ENCODE measurements at regions not wholly inside any gene's neighbourhood (a gene's known extent, or its start where the extent isn't known, plus 50 kb on each side); places are given as distances from the start of the nearest gene placed in this dataset.

GRCh38 chr12:90008277-90008676 lies 299.6 kb upstream of the ATP2B1 start:
- H3K36me3 ChIP-seq (ENCODE audit: control insufficient read depth in 1 of 2, insufficient read depth in 2 of 2, low read length in 1 of 2): no peaks in the 10 kb centered on the region
- WGBS, 2 donors: 75 to 86% methylated on average over 3 of the region's 3 CpGs
- DNase-seq: no peak
- no peaks in the 10 kb centered on the region for H3K9me3 ChIP-seq (ENCODE audit: control insufficient read depth, low read length)
- ATAC-seq (ENCODE audit: low FRiP score): no peak
- no peak overlapping the region for H3K4me3 ChIP-seq (ENCODE audit: low read length in 2 of 2)
- H3K27ac ChIP-seq (ENCODE audit: low read depth in 1 of 2, low read length in 2 of 2): no peak overlapping the region
- H3K27me3 ChIP-seq (ENCODE audit: control insufficient read depth in 1 of 2, insufficient read depth in 2 of 2, low read length in 1 of 2): no peaks in the 10 kb centered on the region
- H3K4me1 ChIP-seq (ENCODE audit: control insufficient read depth in 1 of 2, insufficient read depth in 2 of 2, low read length in 2 of 2): no peaks in the 10 kb centered on the region
- intact Hi-C loops (cut with DNase I): no loop called here

- 80 to 87% methylated on average over 5 of the region's 5 CpGs for WGBS, 2 donors
- H3K9me3 ChIP-seq (ENCODE audit: control insufficient read depth, low read length): no peaks in the 10 kb centered on the region
- H3K4me3 ChIP-seq (ENCODE audit: low read length in 2 of 2): no peak overlapping the region
- no peak overlapping the region for H3K27ac ChIP-seq (ENCODE audit: low read depth in 1 of 2, low read length in 2 of 2)
- ATAC-seq (ENCODE audit: low FRiP score) (no peak), DNase-seq (no peak)
- no peaks in the 10 kb centered on the region for H3K36me3 ChIP-seq (ENCODE audit: control insufficient read depth in 1 of 2, insufficient read depth in 2 of 2, low read length in 1 of 2)
- intact Hi-C loops (cut with DNase I): no loop called here
- H3K27me3 ChIP-seq (ENCODE audit: control insufficient read depth in 1 of 2, insufficient read depth in 2 of 2, low read length in 1 of 2): no peaks in the 10 kb centered on the region
- H3K4me1 ChIP-seq (ENCODE audit: control insufficient read depth in 1 of 2, insufficient read depth in 2 of 2, low read length in 2 of 2): no peaks in the 10 kb centered on the region
These were observed 295.9 kb upstream of the ATP2B1 start for GRCh38 chr12:90004319-90005074.

GRCh38 chr12:90003688-90004087 lies 295.1 kb upstream of the ATP2B1 start:
- Histone ChIP-seq H3K4me1 (ENCODE audit: control insufficient read depth in 1 of 2, insufficient read depth in 2 of 2, low read length in 2 of 2) (no peaks in the 10 kb centered on the region), H3K27ac (ENCODE audit: low read depth in 1 of 2, low read length in 2 of 2) (no peak overlapping the region), H3K9me3 (ENCODE audit: control insufficient read depth, low read length) (no peaks in the 10 kb centered on the region), H3K27me3 (ENCODE audit: control insufficient read depth in 1 of 2, insufficient read depth in 2 of 2, low read length in 1 of 2) (no peaks in the 10 kb centered on the region), H3K36me3 (ENCODE audit: control insufficient read depth in 1 of 2, insufficient read depth in 2 of 2, low read length in 1 of 2) (no peaks in the 10 kb centered on the region), H3K4me3 (ENCODE audit: low read length in 2 of 2) (no peak overlapping the region)
- 82 to 95% methylated on average over 1 of the region's 1 CpG for WGBS, 2 donors
- no peak for DNase-seq
- ATAC-seq (ENCODE audit: low FRiP score): no peak
- intact Hi-C loops (cut with DNase I): no loop called here

- 75 to 83% methylated on average over 3 of the region's 3 CpGs for WGBS, 2 donors
- Histone ChIP-seq H3K9me3 (ENCODE audit: control insufficient read depth, low read length) (no peaks in the 10 kb centered on the region), H3K4me3 (ENCODE audit: low read length in 2 of 2) (no peak overlapping the region), H3K27ac (ENCODE audit: low read depth in 1 of 2, low read length in 2 of 2) (no peak overlapping the region), H3K27me3 (ENCODE audit: control insufficient read depth in 1 of 2, insufficient read depth in 2 of 2, low read length in 1 of 2) (no peaks in the 10 kb centered on the region), H3K4me1 (ENCODE audit: control insufficient read depth in 1 of 2, insufficient read depth in 2 of 2, low read length in 2 of 2) (no peaks in the 10 kb centered on the region), H3K36me3 (ENCODE audit: control insufficient read depth in 1 of 2, insufficient read depth in 2 of 2, low read length in 1 of 2) (no peaks in the 10 kb centered on the region)
- no peak for ATAC-seq (ENCODE audit: low FRiP score)
- no peak for DNase-seq
- intact Hi-C loops (cut with DNase I): no loop called here
These were observed 292.1 kb upstream of the ATP2B1 start for GRCh38 chr12:90000721-90001120.

- Histone ChIP-seq H3K27ac (ENCODE audit: low read depth in 1 of 2, low read length in 2 of 2) (no peak overlapping the region), H3K27me3 (ENCODE audit: control insufficient read depth in 1 of 2, insufficient read depth in 2 of 2, low read length in 1 of 2) (no peaks in the 10 kb centered on the region), H3K4me3 (ENCODE audit: low read length in 2 of 2) (no peak overlapping the region), H3K4me1 (ENCODE audit: control insufficient read depth in 1 of 2, insufficient read depth in 2 of 2, low read length in 2 of 2) (no peaks in the 10 kb centered on the region), H3K36me3 (ENCODE audit: control insufficient read depth in 1 of 2, insufficient read depth in 2 of 2, low read length in 1 of 2) (no peaks in the 10 kb centered on the region), H3K9me3 (ENCODE audit: control insufficient read depth, low read length) (no peaks in the 10 kb centered on the region)
- WGBS, 2 donors: 3 to 6% methylated on average over 2 of the region's 2 CpGs
- no peak for ATAC-seq (ENCODE audit: low FRiP score)
- DNase-seq: no peak
- intact Hi-C loops (cut with DNase I): no loop called here
These were observed 291.3 kb upstream of the ATP2B1 start for GRCh38 chr12:89999699-90000505.

- 73 to 74% methylated on average over 1 of the region's 1 CpG for WGBS, 2 donors
- ATAC-seq (ENCODE audit: low FRiP score): no peak
- no peaks in the 10 kb centered on the region for H3K9me3 ChIP-seq (ENCODE audit: control insufficient read depth, low read length)
These were observed 287.2 kb upstream of the ATP2B1 start for GRCh38 chr12:89995870-89996269.

GRCh38 chr12:89994911-89995310 lies 286.3 kb upstream of the ATP2B1 start:
- Histone ChIP-seq H3K4me1 (ENCODE audit: control insufficient read depth in 1 of 2, insufficient read depth in 2 of 2, low read length in 2 of 2) (no peaks in the 10 kb centered on the region), H3K27ac (ENCODE audit: low read depth in 1 of 2, low read length in 2 of 2) (no peak overlapping the region), H3K27me3 (ENCODE audit: control insufficient read depth in 1 of 2, insufficient read depth in 2 of 2, low read length in 1 of 2) (no peaks in the 10 kb centered on the region), H3K9me3 (ENCODE audit: control insufficient read depth, low read length) (no peaks in the 10 kb centered on the region), H3K4me3 (ENCODE audit: low read length in 2 of 2) (no peak overlapping the region), H3K36me3 (ENCODE audit: control insufficient read depth in 1 of 2, insufficient read depth in 2 of 2, low read length in 1 of 2) (no peaks in the 10 kb centered on the region)
- no peak for ATAC-seq (ENCODE audit: low FRiP score)
- DNase-seq: no peak
- WGBS, 2 donors: 88 to 95% methylated on average over 1 of the region's 1 CpG
- intact Hi-C loops (cut with DNase I): no loop called here

More at GRCh38 chr12:89995870-89996269, 287.2 kb upstream of the ATP2B1 start:
- Histone ChIP-seq H3K36me3 (ENCODE audit: control insufficient read depth in 1 of 2, insufficient read depth in 2 of 2, low read length in 1 of 2) (no peaks in the 10 kb centered on the region), H3K27ac (ENCODE audit: low read depth in 1 of 2, low read length in 2 of 2) (no peak overlapping the region), H3K4me3 (ENCODE audit: low read length in 2 of 2) (no peak overlapping the region), H3K4me1 (ENCODE audit: control insufficient read depth in 1 of 2, insufficient read depth in 2 of 2, low read length in 2 of 2) (no peaks in the 10 kb centered on the region), H3K27me3 (ENCODE audit: control insufficient read depth in 1 of 2, insufficient read depth in 2 of 2, low read length in 1 of 2) (no peaks in the 10 kb centered on the region)
- DNase-seq: no peak
- intact Hi-C loops (cut with DNase I): no loop called here

- Histone ChIP-seq H3K4me1 (ENCODE audit: control insufficient read depth in 1 of 2, insufficient read depth in 2 of 2, low read length in 2 of 2) (no peaks in the 10 kb centered on the region), H3K27me3 (ENCODE audit: control insufficient read depth in 1 of 2, insufficient read depth in 2 of 2, low read length in 1 of 2) (no peaks in the 10 kb centered on the region), H3K9me3 (ENCODE audit: control insufficient read depth, low read length) (no peaks in the 10 kb centered on the region), H3K27ac (ENCODE audit: low read depth in 1 of 2, low read length in 2 of 2) (no peak overlapping the region), H3K4me3 (ENCODE audit: low read length in 2 of 2) (no peak overlapping the region), H3K36me3 (ENCODE audit: control insufficient read depth in 1 of 2, insufficient read depth in 2 of 2, low read length in 1 of 2) (no peaks in the 10 kb centered on the region)
- 100% methylated on average over 1 of the region's 1 CpG for WGBS, 2 donors
- no peak for ATAC-seq (ENCODE audit: low FRiP score)
- DNase-seq: no peak
- intact Hi-C loops (cut with DNase I): no loop called here
These were observed 285.0 kb upstream of the ATP2B1 start for GRCh38 chr12:89993632-89994031.
